B cell (primary cell): ENCODE measurements at regions not wholly inside any gene's neighbourhood (a gene's known extent, or its start where the extent isn't known, plus 50 kb on each side); places are given as distances from the start of the nearest gene placed in this dataset. TPM values are rescaled to one million over a fixed set of nuclear protein-coding genes. Genes with fewer than 3 reads are reported as not detected.

ENCODE experiments used
- ATAC-seq: fragments of 200-7000 bp; cut with Tn5 transposase; one replicate; pipeline ENCODE4 v1.10.0; 2021; ENCODE audit warnings: low read depth, mild to moderate bottlenecking, moderate number of reproducible peaks, moderate library complexity
- CTCF ChIA-PET: fragments of 350-600 bp; sonication (Branson Sonifier 250); formaldehyde crosslinking; loops from one replicate; lab custom pipeline; 2021; ENCODE audit warnings: antibody characterized with exemption, inconsistent platforms; lab: Charles Lee
- POLR2A ChIA-PET: fragments of 350-600 bp; sonication (Branson Sonifier 250); formaldehyde crosslinking; loops from one replicate; lab custom pipeline; 2021; ENCODE audit warnings: antibody characterized with exemption; lab: Charles Lee
- DNase-seq: peaks from one replicate; pipeline ENCODE4 v3.0.0; 2013
- H2AFZ ChIP-seq: 2 replicates; pipeline ENCODE4 v1.6.1; 2012; ENCODE audit warnings: mild to moderate bottlenecking, low read depth, low read length; ENCODE audit not compliant: insufficient read depth, poor library complexity, severe bottlenecking
- H3K27ac ChIP-seq, 2 donors: 1 replicate in 1 of 2; 2 replicates in 1 of 2; pipeline ENCODE4 v1.5.1; 2012 to 2013; ENCODE audit warnings: low read length in 2 of 2, mild to moderate bottlenecking in 2 of 2, moderate library complexity in 1 of 2
- H3K27me3 ChIP-seq, 4 experiments: fragments of 200-600 bp in 1 of 4; sonication (generic) in 1 of 4; replicated peaks in 1 of 4; 1 replicate in 2 of 4; 2 replicates in 2 of 4; pipeline versions ENCODE4 v1.6.1 to v1.7.0; 2013 to 2016; ENCODE audit warnings: low read length in 3 of 4, mild to moderate bottlenecking in 2 of 4, mixed read lengths in 1 of 4, moderate library complexity in 1 of 4; ENCODE audit not compliant: insufficient read depth in 4 of 4, control insufficient read depth in 3 of 4; ENCODE audit errors: control extremely low read depth in 1 of 4
- H3K36me3 ChIP-seq, 2 experiments: replicated peaks in 1 of 2; 1 replicate in 1 of 2; 2 replicates in 1 of 2; pipeline versions ENCODE4 v1.6.1 to v1.7.1; 2013; ENCODE audit warnings: low read length in 1 of 2; ENCODE audit not compliant: insufficient read depth in 2 of 2, control insufficient read depth in 1 of 2; ENCODE audit errors: control extremely low read depth in 1 of 2, extremely low read depth in 1 of 2
- H3K4me1 ChIP-seq, 2 donors: fragments of 200-600 bp in 1 of 2; sonication (generic) in 1 of 2; 1 replicate in 1 of 2; 2 replicates in 1 of 2; pipeline versions ENCODE4 v1.5.1 to v1.6.1; 2013 to 2017; ENCODE audit warnings: low read length in 2 of 2; ENCODE audit not compliant: control insufficient read depth in 2 of 2, insufficient read depth in 2 of 2
- H3K4me2 ChIP-seq: replicated peaks from 2 replicates; pipeline ENCODE3; 2012; ENCODE audit warnings: mild to moderate bottlenecking, low read depth, low read length; ENCODE audit not compliant: poor library complexity, severe bottlenecking
- H3K4me3 ChIP-seq, 5 experiments: fragments of 200-600 bp in 1 of 5; sonication (generic) in 1 of 5; 1 replicate in 3 of 5; 2 replicates in 2 of 5; pipeline versions ENCODE4 v1.5.1 to v1.7.0; 2011 to 2016; ENCODE audit warnings: low read length in 4 of 5, mild to moderate bottlenecking in 4 of 5, low read depth in 2 of 5, control low read depth in 1 of 5, moderate library complexity in 1 of 5; ENCODE audit not compliant: insufficient read depth in 1 of 5; ENCODE audit errors: control extremely low read depth in 1 of 5, extremely low read depth in 1 of 5
- H3K79me2 ChIP-seq: fragments of 200-600 bp; sonication (generic); one replicate; pipeline ENCODE4 v1.6.0; 2016; ENCODE audit warnings: low read length; ENCODE audit not compliant: control insufficient read depth, insufficient read depth
- H3K9ac ChIP-seq: fragments of 200-600 bp; sonication (generic); 2 replicates; pipeline ENCODE4 v1.6.1; 2017; ENCODE audit warnings: mild to moderate bottlenecking, low read length, moderate library complexity
- H3K9me3 ChIP-seq, 3 donors: one replicate each; pipeline versions ENCODE4 v1.6.1 to v1.7.1; 2013; ENCODE audit warnings: low read length in 2 of 3; ENCODE audit not compliant: control insufficient read depth in 2 of 3, insufficient read depth in 1 of 3; ENCODE audit errors: control extremely low read depth in 1 of 3
- H4K20me1 ChIP-seq: 2 replicates; pipeline ENCODE4 v1.6.0; 2012; ENCODE audit warnings: mild to moderate bottlenecking, low read length; ENCODE audit not compliant: insufficient read depth, control insufficient read depth, poor library complexity, severe bottlenecking
- H3K27ac Mint-ChIP-seq: one replicate; pipeline ENCODE4 v1.8.0; 2021; ENCODE audit warnings: mixed read lengths
- H3K27me3 Mint-ChIP-seq: one replicate; pipeline ENCODE4 v1.8.0; 2021; ENCODE audit warnings: mixed read lengths
- H3K4me1 Mint-ChIP-seq: one replicate; pipeline ENCODE4 v1.8.0; 2021; ENCODE audit warnings: mixed read lengths
- H3K4me3 Mint-ChIP-seq: one replicate; pipeline ENCODE4 v1.8.0; 2021; ENCODE audit warnings: mixed read lengths
- H3K9me3 Mint-ChIP-seq: one replicate; pipeline ENCODE4 v1.8.0; 2022; ENCODE audit warnings: mixed read lengths; ENCODE audit not compliant: insufficient read depth
- CTCF ChIP-seq: fragments of 200-600 bp; IDR thresholded peaks from one replicate; pipeline ENCODE4 v1.8.0; 2022; ENCODE audit warnings: antibody characterized with exemption, mild to moderate bottlenecking
- EZH2 ChIP-seq: IDR thresholded peaks from 2 replicates; pipeline ENCODE4 v1.6.1; 2012; ENCODE audit warnings: borderline replicate concordance, low read depth, mild to moderate bottlenecking, moderate library complexity, low read length; ENCODE audit not compliant: insufficient read depth, poor library complexity, severe bottlenecking
- WGBS: methylation state at CpG from one replicate; pipeline ENCODE4 v1.1.5; 2013; ENCODE audit warnings: missing lambda C conversion rate; ENCODE audit not compliant: insufficient coverage; 5-methylcytosine and 5-hydroxymethylcytosine counted together
- intact Hi-C: fragments of 100-400 bp; cut with micrococcal nuclease; formaldehyde crosslinking; loops from one replicate; pipeline ENCODE4 v1.10.0; 2022
- small RNA-seq: library from RNA; depleted of rRNA; stranded (forward); fragments of <200 nt; gene quantifications from one replicate; pipeline ENCODE3, GENCODE V24; 2012; ENCODE audit warnings: low replicate concordance, low read depth; ENCODE audit not compliant: insufficient read length

GRCh38 chr3:31481697-31482096 is 51.0 kb upstream of the STT3B start:
- CTCF ChIA-PET = no interaction called here
- Mint-ChIP-seq H3K9me3 (no peaks in the 10 kb centered on the region), H3K4me1 (peaks cover 4% of the 10 kb centered on the region), H3K4me3 (no peak overlapping the region), H3K27me3 (peaks cover 7% of the 10 kb centered on the region), H3K27ac (no peak overlapping the region)
- intact Hi-C loops = no loop called here
- no peak overlapping the region for H2AFZ ChIP-seq
- H3K4me2 ChIP-seq = no peak overlapping the region
- TF ChIP-seq EZH2 (no peak), CTCF (no peak)
- H4K20me1 ChIP-seq = no peaks in the 10 kb centered on the region
- ATAC-seq (no peak), DNase-seq (no peak)
- H3K27ac ChIP-seq = no peak overlapping the region
- H3K9ac ChIP-seq = no peak overlapping the region
- H3K27me3 ChIP-seq = no peaks in the 10 kb centered on the region
- WGBS = no CpG with 5 or more reads among the region's 3 CpGs
- H3K9me3 ChIP-seq = no peaks in the 10 kb centered on the region
- POLR2A ChIA-PET = no interaction called here
- no peaks in the 10 kb centered on the region for H3K79me2 ChIP-seq
- no peaks in the 10 kb centered on the region for H3K4me1 ChIP-seq
- no peak overlapping the region for H3K4me3 ChIP-seq
- no peaks in the 10 kb centered on the region for H3K36me3 ChIP-seq

GRCh38 chr3:31482493-31483200 is 50.1 kb upstream of the STT3B start:
- H3K27me3 ChIP-seq = no peaks in the 10 kb centered on the region
- intact Hi-C loops = no loop called here

More at GRCh38 chr3:31482493-31483200, 50.1 kb upstream of the STT3B start:
- H4K20me1 ChIP-seq = no peaks in the 10 kb centered on the region
- Mint-ChIP-seq H3K4me3 (no peak overlapping the region), H3K4me1 (peaks cover 1% of the 10 kb centered on the region), H3K9me3 (no peaks in the 10 kb centered on the region), H3K27ac (no peak overlapping the region), H3K27me3 (peaks cover 7% of the 10 kb centered on the region)
- no peaks in the 10 kb centered on the region for H3K9me3 ChIP-seq
- H3K79me2 ChIP-seq = no peaks in the 10 kb centered on the region
- ChIA-PET CTCF (no interaction called here), POLR2A (no interaction called here)
- H3K9ac ChIP-seq = no peak overlapping the region
- no peak overlapping the region for H2AFZ ChIP-seq
- no peak overlapping the region for H3K4me3 ChIP-seq
- no peak overlapping the region for H3K4me2 ChIP-seq
- ATAC-seq (no peak), DNase-seq (no peak)
- H3K36me3 ChIP-seq = no peaks in the 10 kb centered on the region
- TF ChIP-seq EZH2 = no peak
- 100% methylated on average over 1 of the region's 3 CpGs for WGBS
- no peaks in the 10 kb centered on the region for H3K4me1 ChIP-seq
- no peak overlapping the region for H3K27ac ChIP-seq

Small RNA genes lying in the stretch of these regions (small RNA-seq; reads per million reads assigned to genes)
- gene MIR466 = not detected
- not detected for gene RNA5SP127
